PC-9 (cell line): ENCODE measurements at regions not wholly inside any gene's neighbourhood (a gene's known extent, or its start where the extent isn't known, plus 50 kb on each side); places are given as distances from the start of the nearest gene placed in this dataset.

Experiments used
- BruUV-seq: library from RNA; stranded (reverse); fragments of 400-500 nt; replicated peaks from 2 replicates; lab custom pipeline; 2021; lab: Mats Ljungman, UMichigan
- CTCF ChIA-PET: fragments of 300-600 bp; sonication (Branson Sonifier 250); formaldehyde crosslinking; loops from one replicate; lab custom pipeline; 2022; ENCODE audit warnings: antibody characterized with exemption; lab: Charles Lee
- POLR2A ChIA-PET: fragments of 300-600 bp; sonication (Branson Sonifier 250); formaldehyde crosslinking; loops from one replicate; lab custom pipeline; 2022; ENCODE audit warnings: antibody characterized with exemption; ENCODE audit not compliant: unreplicated experiment; lab: Charles Lee
- DNase-seq, 2 experiments: peaks; one replicate each; pipeline versions ENCODE4 v3.0.0 to v3.0.0-alpha.2; 2015 to 2022; ENCODE audit warnings: mixed read lengths in 1 of 2
- H2AFZ ChIP-seq: fragments of 200-600 bp; sonication (generic); 2 replicates; pipeline ENCODE4 v1.8.1; 2017; ENCODE audit warnings: antibody characterized with exemption
- H3F3A ChIP-seq: fragments of 200-600 bp; sonication (generic); 2 replicates; pipeline ENCODE4 v1.8.1; 2017; ENCODE audit warnings: antibody characterized with exemption, mild to moderate bottlenecking, low read depth; ENCODE audit not compliant: insufficient read depth
- H3K27ac ChIP-seq: fragments of 200-600 bp; sonication (generic); 2 replicates; pipeline ENCODE4 v1.6.1; 2016; ENCODE audit warnings: mixed run types
- H3K27me3 ChIP-seq: fragments of 200-600 bp; sonication (generic); 2 replicates; pipeline ENCODE4 v1.6.1; 2016; ENCODE audit warnings: low read depth, mixed run types; ENCODE audit not compliant: insufficient read depth
- H3K36me3 ChIP-seq: fragments of 200-600 bp; sonication (generic); 2 replicates; pipeline ENCODE4 v1.6.1; 2016; ENCODE audit warnings: low read depth, mixed run types
- H3K4me1 ChIP-seq: fragments of 200-600 bp; sonication (generic); replicated peaks from 2 replicates; pipeline ENCODE4 v1.6.1; 2016; ENCODE audit warnings: mixed run types; ENCODE audit not compliant: insufficient read depth
- H3K4me2 ChIP-seq: fragments of 200-600 bp; sonication (generic); 2 replicates; pipeline ENCODE4 v1.6.1; 2017; ENCODE audit warnings: mixed run types
- H3K4me3 ChIP-seq: fragments of 200-600 bp; sonication (generic); 2 replicates; pipeline ENCODE4 v1.6.1; 2016; ENCODE audit warnings: mixed run types
- H3K79me2 ChIP-seq: fragments of 200-600 bp; sonication (generic); 2 replicates; pipeline ENCODE4 v1.6.1; 2017; ENCODE audit warnings: low read depth, mixed run types
- H3K9me2 ChIP-seq: fragments of 200-600 bp; sonication (generic); 2 replicates; pipeline ENCODE4 v1.8.1; 2017; ENCODE audit warnings: mild to moderate bottlenecking; ENCODE audit not compliant: insufficient read depth
- H3K9me3 ChIP-seq: fragments of 200-600 bp; sonication (generic); 2 replicates; pipeline ENCODE4 v1.8.1; 2016; ENCODE audit warnings: low read depth; ENCODE audit not compliant: insufficient read depth
- H4K20me1 ChIP-seq: fragments of 200-600 bp; sonication (generic); 2 replicates; pipeline ENCODE4 v1.8.1; 2017; ENCODE audit not compliant: insufficient read depth
- EZH2 ChIP-seq: fragments of 200-600 bp; sonication (generic); IDR thresholded peaks from 2 replicates; pipeline ENCODE4 v1.8.0; 2017; ENCODE audit warnings: antibody characterized with exemption, low read depth
- intact Hi-C: fragments of 100-400 bp; cut with micrococcal nuclease; formaldehyde crosslinking; loops from one replicate; pipeline ENCODE4 v1.10.0; 2022; ENCODE audit not compliant: unreplicated experiment
- TF ChIP-seq, protein P1 (sequence below): fragments of 200-600 bp; sonication (generic); conservative IDR thresholded peaks from 2 replicates; pipeline ENCODE4 v1.6.1; 2017; ENCODE audit warnings: mixed run types, antibody characterized with exemption, mild to moderate bottlenecking, moderate library complexity

DNA sequence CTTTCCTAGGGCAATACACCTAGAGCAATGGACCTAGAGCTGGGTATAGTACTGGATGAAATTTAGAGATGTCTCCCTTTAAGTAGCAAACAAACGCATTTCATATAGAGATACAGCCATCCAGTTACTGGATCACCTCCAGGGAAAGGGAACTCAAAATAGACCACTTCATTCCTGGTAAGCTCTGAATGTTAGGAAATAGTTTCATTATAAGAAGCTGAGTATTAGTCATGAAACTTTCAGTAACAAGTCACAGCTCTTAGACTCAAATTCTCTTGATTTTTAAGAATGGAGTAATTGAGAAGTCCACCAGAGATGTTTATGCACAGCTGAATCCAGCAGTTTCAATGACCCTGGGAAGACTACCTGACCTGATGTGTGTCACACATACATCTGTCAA, 221.9 kb downstream of the FAM76B start:
- ChIA-PET POLR2A (no interaction called here), CTCF (no interaction called here)
- Histone ChIP-seq H3K9me2 (no peaks in the 10 kb centered on the region), H3K4me2 (no peak overlapping the region), H4K20me1 (no peaks in the 10 kb centered on the region), H2AFZ (no peak overlapping the region), H3K79me2 (no peaks in the 10 kb centered on the region), H3K9me3 (no peaks in the 10 kb centered on the region), H3K4me1 (no peaks in the 10 kb centered on the region), H3K27me3 (no peaks in the 10 kb centered on the region), H3F3A (no peaks in the 10 kb centered on the region), H3K4me3 (no peak overlapping the region), H3K27ac (no peak overlapping the region), H3K36me3 (no peaks in the 10 kb centered on the region)
- no TSS peak for BruUV-seq
- DNase-seq = no peak
- intact Hi-C loops = no loop called here
- no peak for TF ChIP-seq EZH2
- TF ChIP-seq, protein P1, sequence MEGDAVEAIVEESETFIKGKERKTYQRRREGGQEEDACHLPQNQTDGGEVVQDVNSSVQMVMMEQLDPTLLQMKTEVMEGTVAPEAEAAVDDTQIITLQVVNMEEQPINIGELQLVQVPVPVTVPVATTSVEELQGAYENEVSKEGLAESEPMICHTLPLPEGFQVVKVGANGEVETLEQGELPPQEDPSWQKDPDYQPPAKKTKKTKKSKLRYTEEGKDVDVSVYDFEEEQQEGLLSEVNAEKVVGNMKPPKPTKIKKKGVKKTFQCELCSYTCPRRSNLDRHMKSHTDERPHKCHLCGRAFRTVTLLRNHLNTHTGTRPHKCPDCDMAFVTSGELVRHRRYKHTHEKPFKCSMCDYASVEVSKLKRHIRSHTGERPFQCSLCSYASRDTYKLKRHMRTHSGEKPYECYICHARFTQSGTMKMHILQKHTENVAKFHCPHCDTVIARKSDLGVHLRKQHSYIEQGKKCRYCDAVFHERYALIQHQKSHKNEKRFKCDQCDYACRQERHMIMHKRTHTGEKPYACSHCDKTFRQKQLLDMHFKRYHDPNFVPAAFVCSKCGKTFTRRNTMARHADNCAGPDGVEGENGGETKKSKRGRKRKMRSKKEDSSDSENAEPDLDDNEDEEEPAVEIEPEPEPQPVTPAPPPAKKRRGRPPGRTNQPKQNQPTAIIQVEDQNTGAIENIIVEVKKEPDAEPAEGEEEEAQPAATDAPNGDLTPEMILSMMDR = no peak

DNA sequence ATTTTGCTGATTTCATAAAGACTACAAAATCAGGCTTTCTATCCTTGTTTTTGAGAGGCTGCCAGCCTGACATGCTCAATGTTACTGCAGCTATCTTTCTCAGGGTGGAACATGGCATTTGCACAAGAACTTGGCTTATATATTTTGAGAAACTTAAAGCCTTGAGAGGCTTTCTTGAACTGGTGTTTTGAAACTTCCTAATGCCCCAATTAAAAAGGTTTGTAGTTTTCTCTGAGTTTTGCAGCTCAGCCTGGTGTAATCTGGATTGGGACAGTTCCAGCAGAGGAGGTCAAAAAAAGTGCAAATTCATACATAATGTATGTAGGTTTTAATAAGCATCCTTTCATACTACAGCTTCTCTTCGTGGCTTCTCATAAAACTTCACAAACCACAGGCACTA, 223.4 kb downstream of the FAM76B start:
- Histone ChIP-seq H3K79me2 (no peaks in the 10 kb centered on the region), H3F3A (no peaks in the 10 kb centered on the region), H2AFZ (no peak overlapping the region), H3K36me3 (no peaks in the 10 kb centered on the region), H3K4me3 (no peak overlapping the region), H3K9me3 (no peaks in the 10 kb centered on the region), H3K27ac (no peak overlapping the region), H3K9me2 (no peaks in the 10 kb centered on the region), H4K20me1 (no peaks in the 10 kb centered on the region), H3K27me3 (no peaks in the 10 kb centered on the region), H3K4me2 (no peak overlapping the region), H3K4me1 (no peaks in the 10 kb centered on the region)
- intact Hi-C loops = no loop called here
- no peak for DNase-seq
- no peak for TF ChIP-seq EZH2
- TF ChIP-seq, protein P1 = no peak
- CTCF ChIA-PET = no interaction called here
- POLR2A ChIA-PET = no interaction called here
- no TSS peak for BruUV-seq

DNA sequence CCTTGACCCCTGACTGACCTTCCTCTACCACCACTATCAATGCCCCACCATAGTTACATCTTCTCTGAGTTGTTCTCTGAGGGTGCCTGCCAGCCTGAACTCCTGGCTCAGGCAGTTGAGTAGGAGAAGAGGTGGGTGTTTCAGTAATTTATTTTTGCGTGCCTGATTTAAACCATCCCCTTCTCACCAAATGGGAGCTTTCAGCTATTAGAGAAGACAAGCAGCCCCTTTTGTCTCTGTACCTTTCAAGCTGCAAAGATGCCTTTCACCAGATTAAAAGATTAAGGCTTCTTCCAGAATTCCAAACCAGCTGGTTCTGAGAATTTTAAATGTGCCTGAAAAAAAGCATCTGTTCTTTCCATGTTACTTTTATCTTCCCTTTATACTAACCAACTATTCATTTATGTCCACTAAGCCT, 223.8 kb downstream of the FAM76B start:
- Histone ChIP-seq H4K20me1 (no peaks in the 10 kb centered on the region), H3K4me2 (no peak overlapping the region), H3K27ac (no peak overlapping the region), H3K9me2 (no peaks in the 10 kb centered on the region), H3K36me3 (no peaks in the 10 kb centered on the region), H3K4me3 (no peak overlapping the region), H3F3A (no peaks in the 10 kb centered on the region), H3K4me1 (no peaks in the 10 kb centered on the region), H3K27me3 (no peaks in the 10 kb centered on the region), H3K9me3 (no peaks in the 10 kb centered on the region), H3K79me2 (no peaks in the 10 kb centered on the region), H2AFZ (no peak overlapping the region)
- ChIA-PET POLR2A (no interaction called here), CTCF (no interaction called here)
- no TSS peak for BruUV-seq
- TF ChIP-seq, protein P1 = no peak
- no peak for TF ChIP-seq EZH2
- no peak for DNase-seq
- intact Hi-C loops = no loop called here
